Neuronal stem cell (in vitro differentiated cells): ENCODE measurements at regions not wholly inside any gene's neighbourhood (a gene's known extent, or its start where the extent isn't known, plus 50 kb on each side); places are given as distances from the start of the nearest gene placed in this dataset.

Experiments used
- DNase-seq: peaks from one replicate; pipeline ENCODE4 v3.0.0-alpha.2; 2013; ENCODE audit warnings: low spot score
- H2AFZ ChIP-seq: one replicate; pipeline ENCODE4 v1.6.1; 2013; ENCODE audit warnings: mild to moderate bottlenecking, low read length, inconsistent platforms
- H2AK5ac ChIP-seq: 2 replicates; pipeline ENCODE4 v1.6.1; 2013; ENCODE audit warnings: low read depth, mild to moderate bottlenecking, inconsistent platforms, low read length, moderate library complexity, mixed read lengths
- H2BK120ac ChIP-seq: 2 replicates; pipeline ENCODE4 v1.6.1; 2013; ENCODE audit warnings: low read depth, mild to moderate bottlenecking, inconsistent platforms, low read length, moderate library complexity, mixed read lengths
- H2BK12ac ChIP-seq: one replicate; pipeline ENCODE4 v1.6.1; 2013; ENCODE audit warnings: low read length, inconsistent platforms
- H2BK15ac ChIP-seq: 2 replicates; pipeline ENCODE4 v1.6.1; 2013; ENCODE audit warnings: mild to moderate bottlenecking, low read length, inconsistent platforms, mixed read lengths
- H2BK5ac ChIP-seq: one replicate; pipeline ENCODE4 v1.6.1; 2013; ENCODE audit warnings: inconsistent platforms, mild to moderate bottlenecking, low read length, moderate library complexity
- H3K14ac ChIP-seq: one replicate; pipeline ENCODE4 v1.6.1; 2013; ENCODE audit warnings: low read length, inconsistent platforms
- H3K18ac ChIP-seq: 2 replicates; pipeline ENCODE4 v1.6.1; 2013; ENCODE audit warnings: low read length, inconsistent platforms
- H3K23ac ChIP-seq: 2 replicates; pipeline ENCODE4 v1.6.1; 2013; ENCODE audit warnings: low read depth, mild to moderate bottlenecking, mixed read lengths, low read length, inconsistent platforms; ENCODE audit not compliant: poor library complexity
- H3K27ac ChIP-seq: replicated peaks from 3 replicates; pipeline ENCODE4 v1.5.1; 2013; ENCODE audit warnings: low read length, inconsistent platforms
- H3K27me3 ChIP-seq, 3 experiments: 2 replicates each; pipeline ENCODE4 v1.6.1; 2013; ENCODE audit warnings: low read length in 3 of 3, mild to moderate bottlenecking in 2 of 3, inconsistent platforms in 1 of 3, low read depth in 1 of 3, mixed read lengths in 1 of 3, moderate library complexity in 1 of 3; ENCODE audit not compliant: control insufficient read depth in 3 of 3, insufficient read depth in 3 of 3
- H3K36me3 ChIP-seq, 2 donors: replicated peaks in 1 of 2; 2 replicates each; pipeline ENCODE4 v1.6.1; 2013; ENCODE audit warnings: low read length in 2 of 2; ENCODE audit not compliant: control insufficient read depth in 2 of 2, insufficient read depth in 2 of 2
- H3K4ac ChIP-seq: 2 replicates; pipeline ENCODE4 v1.6.1; 2013; ENCODE audit warnings: inconsistent platforms, mild to moderate bottlenecking, low read length, moderate library complexity
- H3K4me1 ChIP-seq, 2 donors: 1 replicate in 1 of 2; 2 replicates in 1 of 2; pipeline ENCODE4 v1.6.1; 2013; ENCODE audit warnings: low read length in 2 of 2, low read depth in 1 of 2; ENCODE audit not compliant: control insufficient read depth in 2 of 2, insufficient read depth in 1 of 2
- H3K4me2 ChIP-seq: one replicate; pipeline ENCODE4 v1.6.1; 2013; ENCODE audit warnings: mild to moderate bottlenecking, low read length, inconsistent platforms; ENCODE audit not compliant: insufficient read depth, poor library complexity, severe bottlenecking
- H3K4me3 ChIP-seq, 2 donors: 2 replicates each; pipeline ENCODE4 v1.5.1; 2013; ENCODE audit warnings: low read length in 2 of 2, mild to moderate bottlenecking in 2 of 2, inconsistent platforms in 1 of 2, moderate library complexity in 1 of 2
- H3K79me1 ChIP-seq: one replicate; pipeline ENCODE4 v1.6.1; 2013; ENCODE audit warnings: low read depth, mild to moderate bottlenecking, inconsistent platforms, low read length, moderate library complexity
- H3K9ac ChIP-seq: one replicate; pipeline ENCODE4 v1.6.1; 2013; ENCODE audit warnings: mild to moderate bottlenecking, low read depth, low read length, inconsistent platforms; ENCODE audit not compliant: poor library complexity
- H3K9me3 ChIP-seq, 2 donors: replicated peaks in 1 of 2; 2 replicates each; pipeline versions ENCODE3 to v1.6.1; 2013; ENCODE audit warnings: low read length in 2 of 2, mild to moderate bottlenecking in 2 of 2, inconsistent platforms in 1 of 2, low read depth in 1 of 2, mixed read lengths in 1 of 2, moderate library complexity in 1 of 2; ENCODE audit not compliant: control insufficient read depth in 2 of 2, insufficient read depth in 1 of 2
- H4K8ac ChIP-seq: one replicate; pipeline ENCODE4 v1.6.1; 2013; ENCODE audit warnings: low read depth, mild to moderate bottlenecking, inconsistent platforms, low read length, moderate library complexity
- H4K91ac ChIP-seq: one replicate; pipeline ENCODE4 v1.6.1; 2013; ENCODE audit warnings: low read length, low read depth, mild to moderate bottlenecking, inconsistent platforms; ENCODE audit not compliant: poor library complexity
- WGBS, 2 donors: extraction: QIAGEN DNeasy Blood & Tissue Kit; methylation state at CpG; one replicate each; pipeline ENCODE4 v1.1.7; 2013; ENCODE audit warnings: missing lambda C conversion rate in 2 of 2, mixed read lengths in 1 of 2; ENCODE audit not compliant: insufficient read length in 2 of 2, insufficient replicate concordance in 1 of 2; ENCODE audit errors: extremely low coverage in 2 of 2; 5-methylcytosine and 5-hydroxymethylcytosine counted together

DNA sequence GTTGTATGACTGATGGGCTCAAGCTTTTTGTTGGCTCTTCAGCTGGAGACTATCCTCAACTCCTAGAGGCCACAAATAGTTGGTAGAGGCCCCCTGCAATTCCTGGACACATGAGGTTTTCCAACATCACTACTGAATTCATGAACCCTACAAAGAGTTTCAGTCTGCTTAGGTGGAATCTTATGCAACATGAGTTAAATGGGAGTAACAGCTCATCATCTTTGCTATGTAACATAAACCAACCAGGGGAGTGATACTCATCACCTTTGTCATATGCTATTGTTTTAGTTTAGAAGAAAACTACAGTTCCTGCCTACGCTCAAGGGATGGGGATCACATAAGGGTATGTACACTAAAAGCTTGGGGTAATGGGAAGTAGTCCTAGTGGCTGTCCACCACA, 729.4 kb downstream of the SORCS1 start:
- H2AK5ac ChIP-seq: no peak overlapping the region
- H3K18ac ChIP-seq: no peak overlapping the region
- no peak overlapping the region for H3K23ac ChIP-seq
- no peak overlapping the region for H2BK5ac ChIP-seq
- no peak for DNase-seq
- no peak overlapping the region for H4K91ac ChIP-seq
- H3K79me1 ChIP-seq: no peaks in the 10 kb centered on the region
- H3K4me3 ChIP-seq: no peak overlapping the region
- H2BK15ac ChIP-seq: no peak overlapping the region
- H3K4me1 ChIP-seq: no peaks in the 10 kb centered on the region
- H3K27ac ChIP-seq: no peak overlapping the region
- no peaks in the 10 kb centered on the region for H3K9me3 ChIP-seq
- no peak overlapping the region for H2BK12ac ChIP-seq
- no peak overlapping the region for H3K14ac ChIP-seq
- no peaks in the 10 kb centered on the region for H3K27me3 ChIP-seq
- H3K4me2 ChIP-seq: no peak overlapping the region
- no peak overlapping the region for H2BK120ac ChIP-seq
- no peak overlapping the region for H3K4ac ChIP-seq
- no peak overlapping the region for H2AFZ ChIP-seq
- H3K9ac ChIP-seq: no peak overlapping the region
- H3K36me3 ChIP-seq: no peaks in the 10 kb centered on the region
- H4K8ac ChIP-seq: no peak overlapping the region
- no CpG with 5 or more reads among the region's 1 CpG for WGBS, 2 donors

DNA sequence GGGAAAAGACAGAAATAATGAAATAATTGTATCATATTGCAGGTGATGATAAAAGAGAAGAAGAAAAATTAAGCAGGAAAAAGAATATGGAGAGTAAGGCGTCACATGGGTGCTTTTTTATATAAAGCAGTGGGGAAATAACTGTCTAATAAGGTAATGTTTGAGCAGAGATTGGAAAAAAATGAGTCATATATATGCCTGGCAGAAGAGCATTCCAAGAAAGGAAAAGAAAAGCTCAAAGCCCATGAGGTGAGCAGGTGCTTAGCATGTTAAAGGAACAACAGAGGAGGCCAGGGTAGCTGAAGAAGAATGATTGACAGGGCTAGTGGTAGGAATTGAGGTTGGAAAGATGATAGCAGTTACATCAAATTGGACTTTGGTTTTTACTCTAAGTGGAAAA, 739.5 kb downstream of the SORCS1 start:
- Histone ChIP-seq H3K4me1 (no peaks in the 10 kb centered on the region), H3K14ac (no peak overlapping the region), H2AFZ (no peak overlapping the region), H2BK120ac (no peak overlapping the region), H3K27me3 (no peaks in the 10 kb centered on the region), H3K79me1 (no peaks in the 10 kb centered on the region), H3K4me2 (no peak overlapping the region), H3K27ac (no peak overlapping the region), H3K23ac (no peak overlapping the region), H2BK15ac (no peak overlapping the region), H3K9me3 (no peaks in the 10 kb centered on the region), H2BK5ac (no peak overlapping the region), H3K4me3 (no peak overlapping the region), H3K9ac (no peak overlapping the region), H3K36me3 (no peaks in the 10 kb centered on the region), H3K18ac (no peak overlapping the region), H4K8ac (no peak overlapping the region), H2AK5ac (no peak overlapping the region), H2BK12ac (no peak overlapping the region), H3K4ac (no peak overlapping the region), H4K91ac (no peak overlapping the region)
- DNase-seq: no peak
- WGBS, 2 donors: no CpG with 5 or more reads among the region's 1 CpG

GRCh38 chr10:106424054-106424453, 740.5 kb downstream of the SORCS1 start:
- H4K91ac ChIP-seq: no peak overlapping the region
- H2BK15ac ChIP-seq: no peak overlapping the region
- H3K4me2 ChIP-seq: no peak overlapping the region
- H2BK120ac ChIP-seq: no peak overlapping the region
- H4K8ac ChIP-seq: no peak overlapping the region
- no peak overlapping the region for H3K18ac ChIP-seq
- H3K79me1 ChIP-seq: no peaks in the 10 kb centered on the region
- H2AK5ac ChIP-seq: no peak overlapping the region
- H3K36me3 ChIP-seq: no peaks in the 10 kb centered on the region
- no peak for DNase-seq
- H3K14ac ChIP-seq: no peak overlapping the region
- WGBS, 2 donors: no CpG with 5 or more reads among the region's 2 CpGs
- H3K4ac ChIP-seq: no peak overlapping the region
- H3K9ac ChIP-seq: no peak overlapping the region
- no peaks in the 10 kb centered on the region for H3K9me3 ChIP-seq
- H3K27me3 ChIP-seq: no peaks in the 10 kb centered on the region
- H3K27ac ChIP-seq: no peak overlapping the region
- no peaks in the 10 kb centered on the region for H3K4me1 ChIP-seq
- H2BK5ac ChIP-seq: no peak overlapping the region
- no peak overlapping the region for H3K4me3 ChIP-seq
- no peak overlapping the region for H2BK12ac ChIP-seq
- H2AFZ ChIP-seq: no peak overlapping the region
- H3K23ac ChIP-seq: no peak overlapping the region

DNA sequence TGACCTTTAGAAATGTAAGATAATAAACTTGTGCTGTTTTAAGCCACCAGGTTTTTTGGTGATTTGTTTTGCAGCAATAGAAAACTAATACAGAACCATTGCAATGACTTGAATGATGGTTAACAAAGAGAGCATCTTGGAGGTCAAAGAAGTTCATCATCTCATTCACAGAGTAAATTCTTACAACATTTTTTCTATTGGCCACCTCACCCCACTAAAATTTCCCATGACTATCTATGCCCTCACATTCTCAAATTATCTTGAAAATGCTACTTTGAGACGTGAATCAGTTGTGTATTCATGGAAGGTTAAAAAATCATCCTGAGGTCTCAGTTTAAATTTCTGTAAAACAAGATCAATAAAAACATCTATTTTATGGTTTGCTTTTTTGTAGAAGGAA, 754.2 kb downstream of the SORCS1 start:
- no peak overlapping the region for H3K4me2 ChIP-seq
- no peak overlapping the region for H3K4me3 ChIP-seq
- no peaks in the 10 kb centered on the region for H3K79me1 ChIP-seq
- H2AK5ac ChIP-seq: no peak overlapping the region
- H4K91ac ChIP-seq: no peak overlapping the region
- H3K27ac ChIP-seq: no peak overlapping the region
- no peak overlapping the region for H4K8ac ChIP-seq
- no peak overlapping the region for H3K14ac ChIP-seq
- no peak for DNase-seq
- H2BK120ac ChIP-seq: no peak overlapping the region
- no peaks in the 10 kb centered on the region for H3K9me3 ChIP-seq
- H3K27me3 ChIP-seq: no peaks in the 10 kb centered on the region
- no peak overlapping the region for H3K18ac ChIP-seq
- peaks cover 0 to 3% of the 10 kb centered on the region in 2 donors for H3K4me1 ChIP-seq
- WGBS, 2 donors: no CpG with 5 or more reads among the region's 1 CpG
- H2BK5ac ChIP-seq: no peak overlapping the region
- no peak overlapping the region for H2BK15ac ChIP-seq
- no peak overlapping the region for H3K23ac ChIP-seq
- no peak overlapping the region for H2AFZ ChIP-seq
- H3K36me3 ChIP-seq: no peaks in the 10 kb centered on the region
- H3K4ac ChIP-seq: no peak overlapping the region
- no peak overlapping the region for H3K9ac ChIP-seq
- no peak overlapping the region for H2BK12ac ChIP-seq
